HCT116 (cell line): ENCODE measurements at regions not wholly inside any gene's neighbourhood (a gene's known extent, or its start where the extent isn't known, plus 50 kb on each side); places are given as distances from the start of the nearest gene placed in this dataset.

Source experiments
- ATAC-seq: fragments of 200-7000 bp; cut with Tn5 transposase; 2 replicates; pipeline ENCODE4 v1.9.1; 2020; ENCODE audit warnings: mild to moderate bottlenecking, moderate library complexity
- BruUV-seq: library from RNA; stranded (reverse); fragments of 400-500 nt; replicated peaks from 2 replicates; lab custom pipeline; 2021; lab: Mats Ljungman, UMichigan
- CTCF ChIA-PET: fragments of 300-600 bp; sonication (Branson Sonifier 250); formaldehyde crosslinking; loops from one replicate; lab custom pipeline; 2021; ENCODE audit warnings: antibody characterized with exemption; lab: Charles Lee
- POLR2A ChIA-PET: fragments of 300-600, 350-600 bp; sonication (Branson Sonifier 250); formaldehyde crosslinking; loops from one replicate; lab custom pipeline; 2021; ENCODE audit warnings: antibody characterized with exemption; lab: Charles Lee
- RAD21 ChIA-PET, 2 experiments: fragments of 300-600 bp; sonication (Branson Sonifier 250); formaldehyde crosslinking; loops; one replicate each; lab custom pipeline; 2023; ENCODE audit warnings: low total read pairs in 2 of 2; ENCODE audit not compliant: uncharacterized antibody in 2 of 2, unreplicated experiment in 2 of 2, low non-redundant PET in 1 of 2; lab: Charles Lee
- DNase-seq: peaks from one replicate; pipeline ENCODE4 v3.0.0-alpha.2; 2010; ENCODE audit warnings: low read depth, low spot score
- H2AFZ ChIP-seq: fragments of 200-600 bp; shearing (Covaris generic), sonication (generic); 2 replicates; pipeline ENCODE4 v1.6.1; 2017; ENCODE audit warnings: low read depth, mixed run types, mixed read lengths, antibody characterized with exemption, low read length; ENCODE audit not compliant: poor library complexity, severe bottlenecking
- H3K27ac ChIP-seq: 2 replicates; pipeline ENCODE4 v1.5.1; 2012; ENCODE audit warnings: low read depth, low read length
- H3K27me3 ChIP-seq: fragments of 200-600 bp; sonication (generic); 2 replicates; pipeline ENCODE4 v1.6.1; 2016; ENCODE audit warnings: mixed run types, low read length, mixed read lengths; ENCODE audit not compliant: insufficient read depth
- H3K36me3 ChIP-seq, 2 experiments: fragments of 200-500 bp in 1 of 2; fragments of 200-600 bp in 1 of 2; sonication (Bioruptor generic) in 1 of 2; sonication (generic) in 1 of 2; 2 replicates each; pipeline versions ENCODE4 v1.5.1 to v1.6.1; 2014 to 2016; ENCODE audit warnings: low read length in 2 of 2, inconsistent platforms in 1 of 2, mixed read lengths in 1 of 2, mixed run types in 1 of 2; ENCODE audit not compliant: insufficient read depth in 2 of 2, control insufficient read depth in 1 of 2
- H3K4me1 ChIP-seq, 2 experiments: fragments of 200-600 bp in 1 of 2; sonication (generic) in 1 of 2; 2 replicates each; pipeline versions ENCODE4 v1.5.1 to v1.6.1; 2012 to 2017; ENCODE audit warnings: low read length in 2 of 2, inconsistent platforms in 1 of 2, mild to moderate bottlenecking in 1 of 2, mixed read lengths in 1 of 2, mixed run types in 1 of 2, moderate library complexity in 1 of 2; ENCODE audit not compliant: insufficient read depth in 2 of 2, control insufficient read depth in 1 of 2
- H3K4me2 ChIP-seq: fragments of 200-600 bp; sonication (generic); 2 replicates; pipeline ENCODE4 v1.6.1; 2017; ENCODE audit warnings: mixed run types, low read length, mixed read lengths
- H3K4me3 ChIP-seq, 2 experiments: fragments of 200-600 bp in 1 of 2; sonication (generic) in 1 of 2; replicated peaks in 1 of 2; 2 replicates each; pipeline ENCODE4 v1.5.1; 2011 to 2016; ENCODE audit warnings: low read length in 2 of 2, control low read depth in 1 of 2, low read depth in 1 of 2, mild to moderate bottlenecking in 1 of 2, mixed read lengths in 1 of 2, mixed run types in 1 of 2
- H3K79me2 ChIP-seq: fragments of 200-600 bp; sonication (generic); 2 replicates; pipeline ENCODE4 v1.6.1; 2017; ENCODE audit warnings: mild to moderate bottlenecking, mixed run types, low read length, moderate library complexity, mixed read lengths; ENCODE audit not compliant: insufficient read depth
- H3K9ac ChIP-seq: fragments of 200-600 bp; sonication (generic); 2 replicates; pipeline ENCODE4 v1.6.1; 2016; ENCODE audit warnings: low read length, mixed read lengths
- H3K9me2 ChIP-seq: fragments of 200-600 bp; sonication (generic), shearing (Covaris generic); 2 replicates; pipeline ENCODE4 v1.6.1; 2017; ENCODE audit warnings: mixed run types, mild to moderate bottlenecking, moderate library complexity; ENCODE audit not compliant: insufficient read depth
- H3K9me3 ChIP-seq, 2 experiments: fragments of 200-500 bp in 1 of 2; fragments of 200-600 bp in 1 of 2; sonication (Bioruptor generic) in 1 of 2; sonication (generic) in 1 of 2; 2 replicates each; pipeline ENCODE4 v1.6.1; 2014 to 2017; ENCODE audit warnings: low read length in 2 of 2, mixed read lengths in 2 of 2, inconsistent platforms in 1 of 2, low read depth in 1 of 2, mild to moderate bottlenecking in 1 of 2, mixed run types in 1 of 2, moderate library complexity in 1 of 2; ENCODE audit not compliant: control insufficient read depth in 1 of 2, insufficient read depth in 1 of 2
- H4K20me1 ChIP-seq: fragments of 200-600 bp; sonication (generic), shearing (Covaris generic); 2 replicates; pipeline ENCODE4 v1.6.1; 2017; ENCODE audit warnings: mixed run types, mild to moderate bottlenecking, moderate library complexity; ENCODE audit not compliant: insufficient read depth
- EGR1 ChIP-seq: IDR thresholded peaks from 2 replicates; pipeline ENCODE4 v1.6.1; 2012; ENCODE audit warnings: low read depth
- ELF1 ChIP-seq: IDR thresholded peaks from 2 replicates; pipeline ENCODE4 v1.6.1; 2012; ENCODE audit warnings: low read depth, borderline replicate concordance
- EZH2 ChIP-seq: fragments of 200-600 bp; sonication (generic); IDR thresholded peaks from 2 replicates; pipeline ENCODE4 v1.6.1; 2017; ENCODE audit warnings: antibody characterized with exemption, mixed run types
- EZH2phosphoT487 ChIP-seq: fragments of 200-600 bp; IDR thresholded peaks from 2 replicates; pipeline ENCODE4 v1.6.1; 2018; ENCODE audit warnings: antibody characterized with exemption, borderline replicate concordance
- FOSL1 ChIP-seq: IDR thresholded peaks from 2 replicates; pipeline ENCODE4 v1.6.1; 2012; ENCODE audit warnings: low read depth
- MAX ChIP-seq: IDR thresholded peaks from 2 replicates; pipeline ENCODE4 v1.6.1; 2012
- POLR2AphosphoS5 ChIP-seq: IDR thresholded peaks from 2 replicates; pipeline ENCODE4 v1.6.1; 2011; ENCODE audit warnings: mild to moderate bottlenecking, low read depth, low read length, moderate library complexity
- RAD21 ChIP-seq: IDR thresholded peaks from 2 replicates; pipeline ENCODE4 v1.6.1; 2012; ENCODE audit warnings: low read depth, mild to moderate bottlenecking
- REST ChIP-seq: IDR thresholded peaks from 2 replicates; pipeline ENCODE4 v1.6.1; 2012; ENCODE audit warnings: low read depth
- TCF7L2 ChIP-seq: IDR thresholded peaks from 2 replicates; pipeline ENCODE4 v1.7.0; 2011; ENCODE audit warnings: borderline replicate concordance, inconsistent platforms; ENCODE audit not compliant: insufficient read depth, insufficient read length; ENCODE audit errors: extremely low read depth
- YY1 ChIP-seq: IDR thresholded peaks from 2 replicates; pipeline ENCODE4 v1.6.1; 2011; ENCODE audit warnings: low read length, low read depth, moderate library complexity, mild to moderate bottlenecking; ENCODE audit not compliant: insufficient replicate concordance; ENCODE audit errors: extremely low read depth
- ZBTB33 ChIP-seq: IDR thresholded peaks from 2 replicates; pipeline ENCODE4 v1.6.1; 2011; ENCODE audit warnings: mild to moderate bottlenecking, low read length, moderate library complexity; ENCODE audit not compliant: insufficient replicate concordance; ENCODE audit errors: extremely low read depth
- intact Hi-C: fragments of 100-400 bp; cut with micrococcal nuclease; formaldehyde crosslinking; loops from 2 replicates; pipeline ENCODE4 v1.10.0; 2022

GRCh38 chr10:47056247-47056510 lies 145.0 kb downstream of the PTPN20 start:
- Histone ChIP-seq H2AFZ (no peak overlapping the region), H3K27me3 (peaks cover 20% of the 10 kb centered on the region; the same call in 1 of the 2 replicates), H3K4me1 (no peaks in the 10 kb centered on the region), H3K4me3 (no peak overlapping the region), H4K20me1 (no peaks in the 10 kb centered on the region), H3K27ac (no peak overlapping the region), H3K9me2 (no peaks in the 10 kb centered on the region), H3K9me3 (no peaks in the 10 kb centered on the region), H3K79me2 (no peaks in the 10 kb centered on the region), H3K4me2 (no peak overlapping the region), H3K36me3 (no peaks in the 10 kb centered on the region), H3K9ac (no peak overlapping the region)
- ATAC-seq = no peak
- POLR2A ChIA-PET = no interaction called here
- no peak for DNase-seq
- TF ChIP-seq POLR2AphosphoS5 (no peak), ZBTB33 (no peak), EGR1 (no peak), EZH2 (no peak), YY1 (no peak), EZH2phosphoT487 (no peak), REST (no peak), MAX (no peak), FOSL1 (no peak), ELF1 (no peak), RAD21 (no peak), TCF7L2 (no peak)
- intact Hi-C loops = no loop called here
- RAD21 ChIA-PET = no interaction called here
- no TSS peak for BruUV-seq
- CTCF ChIA-PET = no interaction called here
